Neural cell (in vitro differentiated cells): ENCODE measurements at regions not wholly inside any gene's neighbourhood (a gene's known extent, or its start where the extent isn't known, plus 50 kb on each side); places are given as distances from the start of the nearest gene placed in this dataset.

Experiments used
- CTCF ChIP-seq: fragments of 450-650 bp; IDR thresholded peaks from 2 replicates; pipeline ENCODE4 v1.5.1; 2014; ENCODE audit warnings: antibody characterized with exemption, mild to moderate bottlenecking, moderate library complexity; ENCODE audit not compliant: poor library complexity, severe bottlenecking
- EP300 ChIP-seq: fragments of 450-650 bp; conservative IDR thresholded peaks from 2 replicates; pipeline ENCODE4 v1.6.1; 2014; ENCODE audit warnings: antibody characterized with exemption, mild to moderate bottlenecking, moderate library complexity; ENCODE audit not compliant: poor library complexity, severe bottlenecking
- EZH2 ChIP-seq: fragments of 200-600, 300-800 bp; shearing (Covaris generic), sonication (generic); IDR thresholded peaks from 2 replicates; pipeline ENCODE4 v1.6.1; 2014; ENCODE audit warnings: antibody characterized with exemption, low read length, borderline replicate concordance, mild to moderate bottlenecking; ENCODE audit not compliant: insufficient read depth, poor library complexity, severe bottlenecking
- POLR2AphosphoS5 ChIP-seq: IDR thresholded peaks from 2 replicates; pipeline ENCODE4 v1.6.1; 2012
- RAD21 ChIP-seq: fragments of 450-650 bp; conservative IDR thresholded peaks from 2 replicates; pipeline ENCODE4 v1.6.1; 2014; ENCODE audit warnings: antibody characterized with exemption, mild to moderate bottlenecking, moderate library complexity
- TAF1 ChIP-seq: IDR thresholded peaks from 2 replicates; pipeline ENCODE4 v1.6.1; 2012; ENCODE audit warnings: low read depth

- TF ChIP-seq EZH2 = no peak
- TF ChIP-seq CTCF = no peak
- no peak for TF ChIP-seq POLR2AphosphoS5
- no peak for TF ChIP-seq TAF1
- TF ChIP-seq EP300 = no peak
- no peak for TF ChIP-seq RAD21
Observed at GRCh38 chr10:76641215-76641614, 996.4 kb downstream of the KCNMA1 start.
